OCI-LY3 (cell line): ENCODE measurements at regions not wholly inside any gene's neighbourhood (a gene's known extent, or its start where the extent isn't known, plus 50 kb on each side); places are given as distances from the start of the nearest gene placed in this dataset.
A peak's percentile ranks its signal among the peaks of the same experiment; 100 is the strongest.

Source experiments
- H2AFZ ChIP-seq: fragments of 200-600, 300-600 bp; shearing (Covaris generic); 2 replicates; pipeline ENCODE4 v1.6.0; 2014; ENCODE audit warnings: antibody characterized with exemption, low read depth, low read length
- H3K27ac ChIP-seq: fragments of 200-600, 300-600 bp; sonication (generic); 2 replicates; pipeline ENCODE4 v1.5.1; 2014; ENCODE audit warnings: mild to moderate bottlenecking, low read length, moderate library complexity, mixed read lengths
- H3K27me3 ChIP-seq: fragments of 200-600, 300-600 bp; sonication (generic); 2 replicates; pipeline ENCODE4 v1.6.1; 2014; ENCODE audit warnings: low read depth, low read length, mixed read lengths
- H3K36me3 ChIP-seq: fragments of 200-600, 300-600 bp; sonication (generic); replicated peaks from 2 replicates; pipeline ENCODE3; 2014; ENCODE audit warnings: low read depth, low read length, mixed read lengths
- H3K4me1 ChIP-seq: fragments of 300-600, 200-600 bp; sonication (generic); 2 replicates; pipeline ENCODE4 v1.6.1; 2014; ENCODE audit warnings: low read length, mixed read lengths
- H3K4me2 ChIP-seq: fragments of 200-600, 300-600 bp; sonication (generic); 2 replicates; pipeline ENCODE4 v1.6.1; 2014; ENCODE audit warnings: low read length, mixed read lengths
- H3K4me3 ChIP-seq: fragments of 300-600, 200-600 bp; sonication (generic); 2 replicates; pipeline ENCODE4 v1.5.1; 2014; ENCODE audit warnings: antibody characterized with exemption, mild to moderate bottlenecking, low read length, moderate library complexity
- H3K79me2 ChIP-seq: fragments of 300-600, 200-600 bp; shearing (Covaris generic); 2 replicates; pipeline ENCODE4 v1.6.1; 2014; ENCODE audit warnings: mild to moderate bottlenecking, low read length, mixed read lengths
- H3K9ac ChIP-seq: fragments of 300-600, 200-600 bp; shearing (Covaris generic); 2 replicates; pipeline ENCODE4 v1.6.0; 2014; ENCODE audit warnings: mild to moderate bottlenecking, low read length, moderate library complexity
- H3K9me3 ChIP-seq: fragments of 200-600, 300-600 bp; shearing (Covaris generic); 2 replicates; pipeline ENCODE4 v1.6.1; 2014; ENCODE audit warnings: low read length, mixed read lengths; ENCODE audit not compliant: insufficient read depth
- H4K20me1 ChIP-seq: fragments of 200-600, 300-600 bp; sonication (generic); 2 replicates; pipeline ENCODE4 v1.6.1; 2016; ENCODE audit warnings: low read length, mixed read lengths; ENCODE audit not compliant: insufficient read depth
- CTCF ChIP-seq: fragments of 200-600, 300-600 bp; sonication (generic); IDR thresholded peaks from 2 replicates; pipeline ENCODE4 v1.5.1; 2014; ENCODE audit warnings: antibody characterized with exemption, low read length, low read depth
- EZH2phosphoT487 ChIP-seq: fragments of 200-600 bp; shearing (Covaris generic); IDR thresholded peaks from 2 replicates; pipeline ENCODE4 v1.6.1; 2018; ENCODE audit warnings: antibody characterized with exemption, mixed run types, low read depth

GRCh38 chr12:118711185-118711584, 270.2 kb upstream of the SRRM4 start:
- Histone ChIP-seq H3K4me1 (no peaks in the 10 kb centered on the region), H3K4me3 (no peak overlapping the region), H3K9ac (no peak overlapping the region), H3K27me3 (no peaks in the 10 kb centered on the region), H3K79me2 (no peaks in the 10 kb centered on the region), H4K20me1 (no peaks in the 10 kb centered on the region), H3K27ac (no peak overlapping the region), H2AFZ (no peak overlapping the region), H3K4me2 (no peak overlapping the region), H3K9me3 (no peaks in the 10 kb centered on the region), H3K36me3 (no peaks in the 10 kb centered on the region)
- TF ChIP-seq CTCF (no peak), EZH2phosphoT487 (no peak)

DNA sequence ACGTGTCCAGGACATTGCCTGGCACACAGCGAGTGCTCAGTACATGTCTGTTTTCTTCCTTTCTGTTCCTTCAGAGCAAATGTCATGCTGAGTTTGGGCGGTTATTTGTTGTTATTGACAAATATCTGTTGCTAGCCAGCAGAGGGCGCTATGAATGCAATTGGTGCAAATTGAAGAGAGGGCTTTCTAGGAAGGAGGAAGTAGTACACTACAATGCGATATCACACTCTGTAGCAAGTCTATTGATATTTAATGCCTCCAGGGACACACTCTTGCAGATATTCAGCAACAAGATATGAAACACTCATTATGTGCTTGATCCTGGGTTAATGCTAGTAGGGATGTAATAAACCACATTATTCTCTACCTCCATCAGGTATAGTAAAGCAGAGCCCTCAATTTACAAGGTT, 267.3 kb upstream of the SRRM4 start:
- no peaks in the 10 kb centered on the region for H4K20me1 ChIP-seq
- no peaks in the 10 kb centered on the region for H3K36me3 ChIP-seq
- no peaks in the 10 kb centered on the region for H3K9me3 ChIP-seq
- no peak overlapping the region for H3K27ac ChIP-seq
- peak; percentile 85 for TF ChIP-seq CTCF
- no peak for TF ChIP-seq EZH2phosphoT487
- no peaks in the 10 kb centered on the region for H3K4me1 ChIP-seq
- H2AFZ ChIP-seq = peak overlapping the region; percentile 51; the same call in 1 of the 2 replicates
- H3K9ac ChIP-seq = no peak overlapping the region
- H3K27me3 ChIP-seq = no peaks in the 10 kb centered on the region
- H3K4me3 ChIP-seq = no peak overlapping the region
- H3K4me2 ChIP-seq = peak overlapping the region; percentile 25
- no peaks in the 10 kb centered on the region for H3K79me2 ChIP-seq

DNA sequence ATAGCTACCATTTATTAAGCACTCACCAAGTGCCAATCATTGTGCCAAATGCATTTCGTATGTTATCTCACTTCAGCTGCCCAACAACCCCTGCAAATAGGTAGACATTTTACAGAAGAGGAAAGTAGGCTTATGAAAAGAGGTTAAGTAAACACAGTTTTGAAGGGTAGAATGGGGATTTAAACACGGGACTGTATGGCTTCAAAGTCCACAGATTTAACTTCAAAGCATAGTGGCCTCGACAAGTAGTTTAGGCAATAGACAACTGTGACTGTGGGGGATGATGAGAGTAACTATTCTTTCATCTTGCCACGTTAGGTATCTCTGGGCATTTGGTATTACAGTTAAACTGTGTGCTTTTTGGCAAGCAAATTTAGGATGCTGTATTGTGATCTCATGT, 266.8 kb upstream of the SRRM4 start:
- H3K4me3 ChIP-seq = no peak overlapping the region

GRCh38 chr12:118715647-118716046, 265.7 kb upstream of the SRRM4 start:
- Histone ChIP-seq H3K27ac (no peak overlapping the region), H3K4me1 (no peaks in the 10 kb centered on the region), H3K27me3 (no peaks in the 10 kb centered on the region), H2AFZ (no peak overlapping the region), H4K20me1 (no peaks in the 10 kb centered on the region), H3K9me3 (no peaks in the 10 kb centered on the region), H3K36me3 (no peaks in the 10 kb centered on the region), H3K4me2 (no peak overlapping the region), H3K9ac (no peak overlapping the region), H3K79me2 (no peaks in the 10 kb centered on the region), H3K4me3 (no peak overlapping the region)
- TF ChIP-seq EZH2phosphoT487 (no peak), CTCF (no peak)

More for the DNA sequence above, 266.8 kb upstream of the SRRM4 start:
- no peaks in the 10 kb centered on the region for H3K9me3 ChIP-seq
- no peaks in the 10 kb centered on the region for H3K27me3 ChIP-seq
- no peaks in the 10 kb centered on the region for H3K4me1 ChIP-seq
- H3K36me3 ChIP-seq = no peaks in the 10 kb centered on the region
- TF ChIP-seq CTCF (no peak), EZH2phosphoT487 (no peak)
- no peaks in the 10 kb centered on the region for H3K79me2 ChIP-seq
- H3K27ac ChIP-seq = no peak overlapping the region
- no peaks in the 10 kb centered on the region for H4K20me1 ChIP-seq
- peak overlapping the region; percentile 51; the same call in 1 of the 2 replicates for H2AFZ ChIP-seq
- no peak overlapping the region for H3K9ac ChIP-seq
- H3K4me2 ChIP-seq = peak overlapping the region; percentile 25
